ENCODE measurements at regions not wholly inside any gene's neighbourhood (a gene's known extent, or its start where the extent isn't known, plus 50 kb on each side); places are given as distances from the start of the nearest gene placed in this dataset.

DNA sequence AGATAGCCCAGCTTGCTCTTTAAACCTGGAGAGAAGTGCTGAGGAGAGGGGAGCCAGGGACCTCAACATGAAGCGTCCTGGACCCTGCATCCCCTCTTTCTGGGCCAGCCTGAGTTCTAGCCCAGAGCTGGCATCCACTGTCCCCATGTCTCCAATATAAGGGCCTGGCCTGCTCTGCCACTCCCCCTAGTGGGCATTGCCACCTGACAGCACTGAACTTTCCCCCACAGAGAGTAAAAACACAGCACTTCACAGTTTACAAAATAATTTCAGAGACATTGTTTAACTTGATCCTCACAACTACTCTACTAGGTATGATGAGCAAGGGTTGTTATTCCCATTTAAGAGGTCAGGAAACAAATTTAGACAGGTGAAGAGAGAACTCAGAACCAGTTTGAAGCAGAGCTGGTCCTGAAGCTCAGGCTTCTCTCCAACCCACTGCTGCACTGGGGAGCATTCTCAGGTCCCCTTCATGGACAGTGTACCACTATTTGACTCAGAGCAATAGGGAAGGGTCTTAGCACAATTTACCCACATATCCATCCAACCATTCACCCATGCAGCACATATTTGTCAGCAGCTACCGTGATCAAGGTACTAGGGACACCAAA, 151.2 kb downstream of the DMRTA2 start:
- WGBS (ENCODE audit: insufficient coverage) = 45% methylated on average over 1 of the region's 2 CpGs
- Histone ChIP-seq H3K4me1 (ENCODE audit: control insufficient read depth, insufficient read depth, low read length) (no peaks in the 10 kb centered on the region), H3K9me3 (replicated peaks; ENCODE audit: control insufficient read depth, low read depth, low read length) (no peaks in the 10 kb centered on the region), H3K4me3 (ENCODE audit: low read length) (no peak overlapping the region), H3K27ac (ENCODE audit: low read length) (no peak overlapping the region), H3K27me3 (ENCODE audit: control insufficient read depth, insufficient read depth, low read length) (no peaks in the 10 kb centered on the region), H3K36me3 (ENCODE audit: control insufficient read depth, insufficient read depth, low read length) (no peaks in the 10 kb centered on the region)
- no peak for DNase-seq

- Histone ChIP-seq H3K9me3 (replicated peaks; ENCODE audit: control insufficient read depth, low read depth, low read length) (no peaks in the 10 kb centered on the region), H3K4me3 (ENCODE audit: low read length) (no peak overlapping the region), H3K27ac (ENCODE audit: low read length) (no peak overlapping the region), H3K27me3 (ENCODE audit: control insufficient read depth, insufficient read depth, low read length) (no peaks in the 10 kb centered on the region), H3K4me1 (ENCODE audit: control insufficient read depth, insufficient read depth, low read length) (no peaks in the 10 kb centered on the region), H3K36me3 (ENCODE audit: control insufficient read depth, insufficient read depth, low read length) (no peaks in the 10 kb centered on the region)
- WGBS (ENCODE audit: insufficient coverage) = 57% methylated on average over 1 of the region's 2 CpGs
- no peak for DNase-seq
Measured at GRCh38 chr1:50271337-50271736, 151.9 kb downstream of the DMRTA2 start.

- DNase-seq = no peak
- H3K27ac ChIP-seq (ENCODE audit: low read length) = no peak overlapping the region
- H3K4me1 ChIP-seq (ENCODE audit: control insufficient read depth, insufficient read depth, low read length) = no peaks in the 10 kb centered on the region
- H3K9me3 ChIP-seq (replicated peaks; ENCODE audit: control insufficient read depth, low read depth, low read length) = no peaks in the 10 kb centered on the region
- H3K27me3 ChIP-seq (ENCODE audit: control insufficient read depth, insufficient read depth, low read length) = no peaks in the 10 kb centered on the region
- WGBS (ENCODE audit: insufficient coverage) = 100% methylated on average over 1 of the region's 3 CpGs
- H3K36me3 ChIP-seq (ENCODE audit: control insufficient read depth, insufficient read depth, low read length) = no peaks in the 10 kb centered on the region
- H3K4me3 ChIP-seq (ENCODE audit: low read length) = no peak overlapping the region
Measured at GRCh38 chr1:50270926-50271325, 152.3 kb downstream of the DMRTA2 start.

- WGBS (ENCODE audit: insufficient coverage) = 54% methylated on average over 5 of the region's 7 CpGs
- H3K9me3 ChIP-seq (replicated peaks; ENCODE audit: control insufficient read depth, low read depth, low read length) = no peaks in the 10 kb centered on the region
- no peak overlapping the region for H3K4me3 ChIP-seq (ENCODE audit: low read length)
- no peaks in the 10 kb centered on the region for H3K4me1 ChIP-seq (ENCODE audit: control insufficient read depth, insufficient read depth, low read length)
- H3K27me3 ChIP-seq (ENCODE audit: control insufficient read depth, insufficient read depth, low read length) = no peaks in the 10 kb centered on the region
- DNase-seq = peak; percentile 5
- no peaks in the 10 kb centered on the region for H3K36me3 ChIP-seq (ENCODE audit: control insufficient read depth, insufficient read depth, low read length)
- no peak overlapping the region for H3K27ac ChIP-seq (ENCODE audit: low read length)
Measured at GRCh38 chr1:50268049-50268448, 155.2 kb downstream of the DMRTA2 start.

- no peak overlapping the region for H3K27ac ChIP-seq (ENCODE audit: low read length)
- H3K4me3 ChIP-seq (ENCODE audit: low read length) = no peak overlapping the region
- no peaks in the 10 kb centered on the region for H3K9me3 ChIP-seq (replicated peaks; ENCODE audit: control insufficient read depth, low read depth, low read length)
- DNase-seq = peak; percentile 8
- H3K4me1 ChIP-seq (ENCODE audit: control insufficient read depth, insufficient read depth, low read length) = no peaks in the 10 kb centered on the region
- H3K36me3 ChIP-seq (ENCODE audit: control insufficient read depth, insufficient read depth, low read length) = no peaks in the 10 kb centered on the region
- 67% methylated on average over 2 of the region's 3 CpGs for WGBS (ENCODE audit: insufficient coverage)
- H3K27me3 ChIP-seq (ENCODE audit: control insufficient read depth, insufficient read depth, low read length) = no peaks in the 10 kb centered on the region
Measured at GRCh38 chr1:50266509-50266908, 156.7 kb downstream of the DMRTA2 start.

GRCh38 chr1:50265790-50266314, 157.1 kb downstream of the ELAVL4 start:
- no CpG with 5 or more reads among the region's 3 CpGs for WGBS (ENCODE audit: insufficient coverage)
- no peak for DNase-seq

DNA sequence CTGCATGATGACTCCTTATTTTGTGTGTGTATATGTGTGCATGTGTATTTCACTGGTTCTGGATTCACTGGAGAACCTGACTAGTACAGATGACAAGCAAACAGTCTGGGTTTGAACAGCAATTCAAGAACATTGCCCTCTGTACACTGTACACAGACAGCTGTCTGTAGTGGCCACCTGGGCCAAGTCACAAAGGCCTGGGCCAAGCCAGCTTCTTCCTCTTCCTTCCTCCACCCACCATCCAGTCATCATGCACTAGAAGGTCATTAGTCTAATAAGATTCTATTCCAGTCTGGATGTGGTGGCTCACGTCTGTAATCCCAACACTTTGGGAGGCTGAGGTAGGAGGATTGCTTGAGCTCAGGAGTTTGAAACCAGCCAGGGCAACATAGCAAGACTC, 155.9 kb downstream of the ELAVL4 start:
- Histone ChIP-seq H3K27me3 (ENCODE audit: control insufficient read depth, insufficient read depth, low read length) (no peaks in the 10 kb centered on the region), H3K36me3 (ENCODE audit: control insufficient read depth, insufficient read depth, low read length) (no peaks in the 10 kb centered on the region), H3K4me3 (ENCODE audit: low read length) (no peak overlapping the region), H3K4me1 (ENCODE audit: control insufficient read depth, insufficient read depth, low read length) (no peaks in the 10 kb centered on the region), H3K9me3 (replicated peaks; ENCODE audit: control insufficient read depth, low read depth, low read length) (no peaks in the 10 kb centered on the region), H3K27ac (ENCODE audit: low read length) (no peak overlapping the region)
- no peak for DNase-seq
- no CpG with 5 or more reads among the region's 1 CpG for WGBS (ENCODE audit: insufficient coverage)

More at GRCh38 chr1:50265790-50266314, 157.1 kb downstream of the ELAVL4 start:
- Histone ChIP-seq H3K27ac (ENCODE audit: low read length) (no peak overlapping the region), H3K4me3 (ENCODE audit: low read length) (no peak overlapping the region), H3K36me3 (ENCODE audit: control insufficient read depth, insufficient read depth, low read length) (no peaks in the 10 kb centered on the region), H3K4me1 (ENCODE audit: control insufficient read depth, insufficient read depth, low read length) (no peaks in the 10 kb centered on the region), H3K27me3 (ENCODE audit: control insufficient read depth, insufficient read depth, low read length) (no peaks in the 10 kb centered on the region), H3K9me3 (replicated peaks; ENCODE audit: control insufficient read depth, low read depth, low read length) (no peaks in the 10 kb centered on the region)

DNA sequence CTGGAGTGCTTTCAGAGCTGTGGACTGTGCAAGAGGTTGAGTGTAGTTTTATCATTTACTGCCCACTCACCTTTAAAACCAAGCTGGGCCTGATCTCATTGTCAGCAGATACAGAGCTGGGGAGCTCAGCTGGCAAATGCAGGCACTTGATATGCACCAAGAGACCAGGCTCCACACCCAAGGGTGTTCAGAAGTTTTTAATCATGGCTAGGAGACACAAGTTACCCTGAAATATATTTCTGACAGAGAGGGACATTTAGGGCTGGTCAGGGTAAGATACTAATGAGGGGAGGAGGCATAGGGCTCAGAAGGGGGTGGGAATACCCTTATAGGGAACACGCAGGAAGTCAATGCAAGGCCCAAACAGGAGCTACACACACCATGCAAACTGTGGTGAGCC, 153.7 kb downstream of the ELAVL4 start:
- H3K4me1 ChIP-seq (ENCODE audit: control insufficient read depth, insufficient read depth, low read length) = no peaks in the 10 kb centered on the region
- DNase-seq = no peak

DNA sequence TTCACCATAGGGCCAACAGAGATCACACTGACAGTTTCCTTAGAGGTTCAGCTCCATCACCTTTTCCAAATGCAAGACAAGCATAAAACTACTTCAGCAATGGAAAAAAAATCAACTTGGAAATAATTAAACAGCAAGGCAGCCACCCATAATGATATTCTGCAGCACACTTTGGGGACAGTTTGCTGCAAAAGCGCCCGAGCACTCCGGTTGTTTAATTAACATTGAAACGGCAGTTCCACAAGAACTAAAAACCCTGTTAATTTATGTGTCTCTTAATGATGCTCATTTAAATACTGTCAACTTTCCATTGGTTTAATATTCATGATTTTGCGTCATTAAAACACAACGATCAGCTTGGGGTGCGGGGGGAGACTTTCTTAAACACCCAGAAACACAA, 153.2 kb downstream of the ELAVL4 start:
- Histone ChIP-seq H3K27me3 (ENCODE audit: control insufficient read depth, insufficient read depth, low read length) (no peaks in the 10 kb centered on the region), H3K27ac (ENCODE audit: low read length) (no peak overlapping the region), H3K4me1 (ENCODE audit: control insufficient read depth, insufficient read depth, low read length) (no peaks in the 10 kb centered on the region), H3K4me3 (ENCODE audit: low read length) (no peak overlapping the region), H3K9me3 (replicated peaks; ENCODE audit: control insufficient read depth, low read depth, low read length) (no peaks in the 10 kb centered on the region), H3K36me3 (ENCODE audit: control insufficient read depth, insufficient read depth, low read length) (no peaks in the 10 kb centered on the region)
- WGBS (ENCODE audit: insufficient coverage) = 90% methylated on average over 2 of the region's 7 CpGs
- no peak for DNase-seq

More for the DNA sequence above, 153.7 kb downstream of the ELAVL4 start:
- Histone ChIP-seq H3K27ac (ENCODE audit: low read length) (no peak overlapping the region), H3K36me3 (ENCODE audit: control insufficient read depth, insufficient read depth, low read length) (no peaks in the 10 kb centered on the region), H3K4me3 (ENCODE audit: low read length) (no peak overlapping the region), H3K27me3 (ENCODE audit: control insufficient read depth, insufficient read depth, low read length) (no peaks in the 10 kb centered on the region), H3K9me3 (replicated peaks; ENCODE audit: control insufficient read depth, low read depth, low read length) (no peaks in the 10 kb centered on the region)
- WGBS (ENCODE audit: insufficient coverage) = no CpG with 5 or more reads among the region's 1 CpG

GRCh38 chr1:50257940-50258685, 149.4 kb downstream of the ELAVL4 start:
- no peaks in the 10 kb centered on the region for H3K9me3 ChIP-seq (replicated peaks; ENCODE audit: control insufficient read depth, low read depth, low read length)
- DNase-seq = no peak
- no peaks in the 10 kb centered on the region for H3K27me3 ChIP-seq (ENCODE audit: control insufficient read depth, insufficient read depth, low read length)
- no peaks in the 10 kb centered on the region for H3K4me1 ChIP-seq (ENCODE audit: control insufficient read depth, insufficient read depth, low read length)
- WGBS (ENCODE audit: insufficient coverage) = no CpG with 5 or more reads among the region's 2 CpGs
- no peaks in the 10 kb centered on the region for H3K36me3 ChIP-seq (ENCODE audit: control insufficient read depth, insufficient read depth, low read length)
- H3K4me3 ChIP-seq (ENCODE audit: low read length) = no peak overlapping the region
- no peak overlapping the region for H3K27ac ChIP-seq (ENCODE audit: low read length)
